Ectodermal cell (in vitro differentiated cells): ENCODE measurements at regions not wholly inside any gene's neighbourhood (a gene's known extent, or its start where the extent isn't known, plus 50 kb on each side); places are given as distances from the start of the nearest gene placed in this dataset.

ENCODE experiments used
- H3K27ac ChIP-seq: 2 replicates; pipeline ENCODE4 v1.7.0; 2013; ENCODE audit warnings: mild to moderate bottlenecking, low read depth, low read length; ENCODE audit not compliant: insufficient read depth, poor library complexity, severe bottlenecking
- H3K27me3 ChIP-seq: 2 replicates; pipeline ENCODE4 v1.7.0; 2013; ENCODE audit warnings: mild to moderate bottlenecking, low read length; ENCODE audit not compliant: insufficient read depth, control insufficient read depth, poor library complexity, severe bottlenecking
- H3K36me3 ChIP-seq: one replicate; pipeline ENCODE4 v1.7.0; 2013; ENCODE audit warnings: low read length; ENCODE audit not compliant: control insufficient read depth, insufficient read depth
- H3K4me1 ChIP-seq: one replicate; pipeline ENCODE4 v1.7.0; 2013; ENCODE audit warnings: low read length; ENCODE audit not compliant: control insufficient read depth, insufficient read depth
- H3K4me3 ChIP-seq: 2 replicates; pipeline ENCODE4 v1.7.0; 2013; ENCODE audit warnings: low read depth, low read length, control low read depth; ENCODE audit not compliant: insufficient read depth
- H3K9me3 ChIP-seq: 2 replicates; pipeline ENCODE4 v1.7.0; 2013; ENCODE audit warnings: mild to moderate bottlenecking, low read length, moderate library complexity; ENCODE audit not compliant: control insufficient read depth
- WGBS, 2 experiments: methylation state at CpG; one replicate each; pipeline ENCODE4 v1.1.7; 2013; ENCODE audit warnings: missing lambda C conversion rate in 2 of 2; 5-methylcytosine and 5-hydroxymethylcytosine counted together

GRCh38 chr15:62977952-62978811, 64.4 kb upstream of the TPM1 start:
- Histone ChIP-seq H3K36me3 (no peaks in the 10 kb centered on the region), H3K27ac (no peak overlapping the region), H3K27me3 (no peaks in the 10 kb centered on the region), H3K9me3 (no peaks in the 10 kb centered on the region), H3K4me3 (no peak overlapping the region), H3K4me1 (peaks cover 7% of the 10 kb centered on the region)
- WGBS, 2 experiments = 86 to 91% methylated on average over 8 of the region's 8 CpGs

- Histone ChIP-seq H3K4me3 (no peak overlapping the region), H3K36me3 (no peaks in the 10 kb centered on the region), H3K27ac (no peak overlapping the region), H3K27me3 (no peaks in the 10 kb centered on the region), H3K4me1 (peaks cover 7% of the 10 kb centered on the region), H3K9me3 (no peaks in the 10 kb centered on the region)
- no CpG with 5 or more reads among the region's 1 CpG for WGBS, 2 experiments
Measured at GRCh38 chr15:62979252-62979651, 63.3 kb upstream of the TPM1 start.

GRCh38 chr15:62981071-62981470, 61.5 kb upstream of the TPM1 start:
- WGBS, 2 experiments = 87 to 91% methylated on average over 3 of the region's 3 CpGs
- Histone ChIP-seq H3K4me3 (no peak overlapping the region), H3K9me3 (no peaks in the 10 kb centered on the region), H3K4me1 (peaks cover 7% of the 10 kb centered on the region), H3K27ac (no peak overlapping the region), H3K27me3 (no peaks in the 10 kb centered on the region), H3K36me3 (no peaks in the 10 kb centered on the region)

GRCh38 chr15:62983956-62984355, 58.6 kb upstream of the TPM1 start:
- no peaks in the 10 kb centered on the region for H3K9me3 ChIP-seq

GRCh38 chr15:62985768-62986167, 56.8 kb upstream of the TPM1 start:
- 92 to 93% methylated on average over 6 of the region's 6 CpGs for WGBS, 2 experiments
- H3K36me3 ChIP-seq = no peaks in the 10 kb centered on the region
- no peaks in the 10 kb centered on the region for H3K4me1 ChIP-seq
- H3K9me3 ChIP-seq = no peaks in the 10 kb centered on the region
- no peak overlapping the region for H3K27ac ChIP-seq
- no peaks in the 10 kb centered on the region for H3K27me3 ChIP-seq
- no peak overlapping the region for H3K4me3 ChIP-seq

More at GRCh38 chr15:62983956-62984355, 58.6 kb upstream of the TPM1 start:
- Histone ChIP-seq H3K4me3 (no peak overlapping the region), H3K27me3 (no peaks in the 10 kb centered on the region), H3K27ac (no peak overlapping the region), H3K36me3 (no peaks in the 10 kb centered on the region), H3K4me1 (no peaks in the 10 kb centered on the region)
- 91 to 93% methylated on average over 8 of the region's 8 CpGs for WGBS, 2 experiments

GRCh38 chr15:62986948-62987347, 55.6 kb upstream of the TPM1 start:
- H3K27ac ChIP-seq = no peak overlapping the region
- H3K36me3 ChIP-seq = no peaks in the 10 kb centered on the region
- no peak overlapping the region for H3K4me3 ChIP-seq
- no peaks in the 10 kb centered on the region for H3K9me3 ChIP-seq
- H3K4me1 ChIP-seq = no peaks in the 10 kb centered on the region
- H3K27me3 ChIP-seq = no peaks in the 10 kb centered on the region
- WGBS, 2 experiments = 91% methylated on average over 7 of the region's 7 CpGs

GRCh38 chr15:62988701-62989100, 53.8 kb upstream of the TPM1 start:
- H3K9me3 ChIP-seq = no peaks in the 10 kb centered on the region
- 82 to 83% methylated on average over 7 of the region's 7 CpGs for WGBS, 2 experiments
- no peaks in the 10 kb centered on the region for H3K36me3 ChIP-seq
- H3K4me1 ChIP-seq = peaks cover 16% of the 10 kb centered on the region
- no peak overlapping the region for H3K4me3 ChIP-seq
- H3K27me3 ChIP-seq = no peaks in the 10 kb centered on the region
- H3K27ac ChIP-seq = no peak overlapping the region

GRCh38 chr15:62989366-62990055, 53.0 kb upstream of the TPM1 start:
- no peaks in the 10 kb centered on the region for H3K9me3 ChIP-seq
- peaks cover 20% of the 10 kb centered on the region for H3K4me1 ChIP-seq
- no peak overlapping the region for H3K27ac ChIP-seq
- no peak overlapping the region for H3K4me3 ChIP-seq
- no peaks in the 10 kb centered on the region for H3K36me3 ChIP-seq
- no peaks in the 10 kb centered on the region for H3K27me3 ChIP-seq
- WGBS, 2 experiments = 82 to 85% methylated on average over 8 to 10 of the region's 10 CpGs

GRCh38 chr15:62991698-62992097, 50.8 kb upstream of the TPM1 start:
- Histone ChIP-seq H3K4me1 (peaks cover 20% of the 10 kb centered on the region), H3K27me3 (no peaks in the 10 kb centered on the region), H3K4me3 (no peak overlapping the region), H3K9me3 (no peaks in the 10 kb centered on the region), H3K36me3 (no peaks in the 10 kb centered on the region), H3K27ac (no peak overlapping the region)
- 50% methylated on average over 2 of the region's 2 CpGs for WGBS, 2 experiments

GRCh38 chr15:62992302-62992701, 50.2 kb upstream of the TPM1 start:
- Histone ChIP-seq H3K27me3 (no peaks in the 10 kb centered on the region), H3K4me3 (no peak overlapping the region), H3K27ac (no peak overlapping the region), H3K4me1 (peaks cover 20% of the 10 kb centered on the region), H3K9me3 (no peaks in the 10 kb centered on the region), H3K36me3 (no peaks in the 10 kb centered on the region)
- 79 to 80% methylated on average over 3 of the region's 3 CpGs for WGBS, 2 experiments
